ENCODE measurements at regions not wholly inside any gene's neighbourhood (a gene's known extent, or its start where the extent isn't known, plus 50 kb on each side); places are given as distances from the start of the nearest gene placed in this dataset.

DNA sequence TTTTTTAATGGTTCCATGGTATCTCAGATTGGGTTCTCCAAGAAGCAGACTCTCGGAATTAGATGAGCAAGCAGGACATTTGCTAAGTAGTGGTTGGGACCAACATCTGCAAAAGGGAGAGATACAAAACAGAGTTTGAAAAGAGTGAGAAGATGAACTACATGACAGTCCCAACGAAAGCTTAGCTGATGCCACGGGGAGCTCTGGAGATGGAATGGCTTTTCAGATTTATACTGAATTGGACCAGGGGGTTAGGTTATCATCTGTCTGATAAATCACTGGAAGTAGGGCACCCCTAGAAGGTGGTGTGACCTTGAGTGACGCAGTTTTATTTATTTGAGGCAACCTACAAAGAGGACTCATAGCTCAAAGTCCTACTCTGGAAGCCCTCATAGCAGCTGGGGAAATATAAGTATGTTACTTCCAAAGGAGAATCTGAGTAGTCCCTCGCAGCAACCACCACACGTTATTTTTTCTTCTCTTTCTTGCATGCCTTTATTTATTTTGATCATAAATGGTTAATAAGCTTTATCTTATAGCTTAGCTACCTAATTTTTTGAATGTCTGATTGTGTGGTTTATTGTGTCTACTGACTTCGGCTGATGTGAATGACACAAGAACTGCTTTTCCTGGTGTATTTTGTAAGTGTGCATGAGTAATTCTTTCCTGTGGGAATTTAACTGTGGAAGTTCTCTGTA lies 815.4 kb downstream of the SQOR start:
- DNase-seq, result no peak

DNA sequence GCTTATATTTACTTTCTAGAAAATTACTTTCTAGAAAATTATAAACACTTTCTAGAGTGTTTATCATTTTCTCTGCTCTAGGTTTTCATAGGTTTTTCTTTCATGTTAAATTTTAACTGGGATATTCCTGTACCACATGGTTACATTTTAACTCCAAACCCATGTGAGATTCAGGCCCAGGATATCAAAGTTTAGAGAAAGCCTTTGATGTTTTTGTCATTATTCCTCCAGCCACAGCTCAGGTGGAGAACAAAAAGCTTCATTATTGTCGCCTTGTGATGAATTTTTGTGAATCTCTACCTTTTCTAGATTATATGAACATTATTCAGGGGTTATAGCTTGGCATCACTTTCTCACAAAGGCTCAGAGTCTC lies 816.0 kb downstream of the SQOR start:
- no peak for DNase-seq

DNA sequence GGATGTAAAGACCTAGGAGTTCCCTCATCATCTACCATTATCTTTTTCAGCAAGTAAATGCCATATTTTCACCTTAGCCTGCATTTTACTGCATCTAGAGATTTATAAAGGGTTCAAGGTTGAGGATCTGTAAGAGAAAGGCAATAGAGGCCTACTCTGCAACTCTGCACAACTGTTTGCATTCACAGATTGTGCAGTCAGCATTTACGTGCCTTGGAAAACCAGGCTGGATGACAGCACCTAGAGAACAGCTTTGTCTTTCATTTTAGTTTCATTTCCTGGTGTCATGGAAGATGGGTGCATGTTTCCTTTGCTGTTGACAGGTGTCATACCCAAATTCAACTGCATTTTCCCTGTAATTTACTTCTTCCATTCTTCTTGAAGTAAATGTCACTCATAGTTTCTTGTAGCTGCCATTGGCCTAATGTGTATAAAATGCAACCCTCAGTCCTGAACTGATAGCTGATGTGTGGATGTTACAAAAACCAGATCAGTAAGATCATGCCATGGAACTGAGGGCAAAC lies 817.5 kb downstream of the SQOR start:
- DNase-seq, result no peak

DNA sequence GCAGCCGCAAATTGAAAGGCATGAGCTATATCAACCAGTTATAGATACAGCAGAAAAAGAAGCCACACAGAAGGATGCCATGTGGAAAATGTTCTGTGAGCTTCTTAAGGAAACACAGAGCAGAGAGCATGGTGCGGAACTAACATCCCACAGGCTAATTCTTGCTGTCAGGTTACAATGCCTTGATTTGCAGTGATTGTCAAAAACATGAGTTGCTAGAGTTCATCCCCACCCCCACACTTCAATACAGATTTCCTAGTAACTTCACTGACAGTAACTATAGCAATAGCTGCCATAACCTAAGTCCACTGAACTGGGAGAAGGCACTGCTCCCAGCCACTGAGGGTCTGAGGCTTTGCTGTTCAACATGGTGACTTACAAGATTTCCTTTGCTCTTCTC lies 821.6 kb downstream of the SQOR start:
- no peak for DNase-seq

DNA sequence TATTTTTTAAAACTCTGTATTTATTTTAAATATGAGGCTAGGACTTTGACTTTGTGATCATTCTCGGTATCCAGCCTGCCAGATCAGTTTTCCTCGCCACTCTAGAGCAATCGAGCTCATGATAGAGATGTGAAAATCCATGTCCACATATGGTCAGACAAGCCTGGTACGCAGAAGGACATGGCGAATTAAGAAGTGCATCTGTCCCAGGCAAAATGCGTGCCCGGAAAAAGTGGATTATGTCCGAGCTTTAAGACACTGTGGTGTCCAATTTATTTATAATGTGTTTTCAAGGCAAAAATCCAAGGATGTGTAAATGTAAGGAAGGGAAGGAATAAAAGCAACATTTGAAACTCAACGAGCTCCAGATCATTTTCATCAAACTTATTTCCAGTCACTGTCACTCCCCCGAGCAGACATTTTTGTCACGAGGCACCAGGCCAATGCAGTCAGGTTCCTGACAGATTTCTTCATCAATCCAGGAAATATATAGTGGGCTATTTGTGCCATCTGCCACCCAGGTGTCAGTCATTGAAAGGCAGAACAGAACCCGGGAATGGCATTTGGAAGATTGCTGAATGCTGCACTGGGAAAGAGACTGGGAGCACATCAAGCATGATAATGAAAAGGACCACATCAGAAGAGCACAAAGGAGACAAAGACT lies 825.7 kb downstream of the SQOR start:
- no peak for DNase-seq

DNA sequence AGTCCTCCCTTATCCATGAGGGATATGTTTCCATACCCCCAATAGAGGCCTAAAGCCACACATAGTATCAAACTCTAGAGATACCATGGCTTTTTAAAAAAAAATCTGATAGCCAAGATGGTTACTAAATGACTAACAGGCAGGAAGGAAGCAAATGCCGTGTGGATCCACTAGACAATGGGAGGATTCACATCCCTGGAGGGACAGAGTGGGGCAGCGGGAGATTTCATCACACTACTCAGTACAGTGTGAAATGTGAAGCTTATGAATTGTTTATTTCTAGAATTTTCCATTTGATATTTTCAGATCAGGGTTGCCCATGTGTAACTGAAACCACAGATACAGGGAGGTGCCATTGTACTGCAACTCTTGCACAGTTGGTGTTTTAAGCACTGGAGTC lies 826.6 kb downstream of the SQOR start:
- DNase-seq, result no peak

DNA sequence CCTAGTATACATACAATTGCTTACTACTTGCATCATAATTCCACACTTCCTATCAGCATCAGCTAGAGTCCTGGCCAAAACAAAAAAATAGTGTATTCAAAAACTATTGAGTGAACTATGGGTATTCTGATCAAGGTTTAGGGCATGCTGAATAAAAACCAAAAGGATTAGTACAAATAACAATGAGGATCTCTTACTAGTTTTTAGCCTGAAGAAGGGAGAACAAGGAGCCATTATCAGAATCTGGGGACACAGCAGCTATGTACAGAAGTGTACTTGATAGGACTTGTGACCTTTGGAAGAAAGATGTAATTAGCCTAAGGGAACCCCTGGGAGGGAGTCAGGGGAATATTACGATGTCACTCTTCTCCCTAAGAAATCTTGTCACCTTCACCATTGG lies 832.2 kb downstream of the SQOR start:
- no peak for DNase-seq

DNA sequence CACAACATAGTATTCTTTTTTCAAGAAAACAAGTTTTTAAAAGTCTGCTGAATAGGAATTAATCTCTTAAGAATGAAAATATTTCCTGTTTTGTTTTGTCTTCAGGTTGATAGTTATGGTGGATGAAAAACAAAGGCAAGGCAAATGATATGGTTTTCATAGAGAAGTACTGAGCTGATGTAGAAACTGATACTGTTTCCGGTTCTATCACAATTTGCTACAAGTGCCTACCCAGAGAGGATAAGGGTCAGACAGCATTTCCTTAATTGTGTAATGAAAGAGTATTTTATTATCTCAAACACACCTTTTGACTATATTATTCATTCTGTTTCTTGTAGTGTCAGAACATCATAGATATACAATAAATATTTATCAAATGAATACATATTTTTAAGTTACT lies 836.3 kb downstream of the SQOR start:
- DNase-seq, result no peak

DNA sequence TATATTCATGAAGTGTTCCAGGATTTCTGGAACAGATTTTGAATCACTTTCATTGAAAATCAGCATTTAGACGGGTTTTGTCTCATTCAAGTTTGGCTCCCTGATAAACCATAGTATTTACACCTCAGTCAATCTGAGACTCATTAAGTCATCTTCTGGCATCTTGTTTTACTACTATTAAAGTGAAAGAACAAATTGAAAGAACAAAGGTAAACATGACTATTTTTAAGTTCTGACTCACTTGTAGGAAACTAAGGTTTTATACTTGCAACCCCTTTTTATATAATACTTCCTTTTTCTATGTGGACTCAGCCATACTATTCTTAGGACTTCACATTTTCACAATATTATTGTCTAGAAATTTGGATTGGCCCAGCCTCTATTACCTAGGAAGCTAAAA lies 854.4 kb downstream of the SQOR start:
- DNase-seq, result no peak

DNA sequence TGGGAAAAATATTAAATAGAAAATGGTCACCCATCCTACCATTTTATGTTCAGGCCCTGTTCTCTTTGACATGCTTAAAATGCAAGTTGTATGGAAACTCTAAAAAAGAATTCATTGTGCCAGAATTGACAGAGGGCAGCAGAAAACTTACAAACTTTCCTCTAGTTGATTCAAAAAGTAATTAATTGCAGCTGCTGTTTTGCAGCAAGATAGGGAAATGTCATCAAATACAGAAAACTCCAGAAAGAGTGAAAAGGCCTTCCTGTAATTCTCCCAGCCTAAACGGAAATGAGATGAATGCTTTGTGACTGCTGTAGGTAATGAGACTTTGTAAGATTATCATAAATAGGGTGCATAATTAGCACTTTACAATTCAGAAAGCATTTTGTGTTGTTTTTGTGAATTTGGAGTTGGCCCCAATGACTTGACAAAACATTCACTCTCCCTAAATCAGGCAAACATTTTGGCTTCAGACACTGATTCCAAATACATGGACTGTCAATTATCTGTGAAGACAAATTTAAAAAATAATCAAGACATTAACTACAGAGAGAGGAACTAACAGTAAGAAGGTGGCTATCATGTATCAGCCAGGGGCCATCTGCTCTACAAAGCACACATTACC lies 861.8 kb downstream of the SQOR start:
- no peak for DNase-seq

DNA sequence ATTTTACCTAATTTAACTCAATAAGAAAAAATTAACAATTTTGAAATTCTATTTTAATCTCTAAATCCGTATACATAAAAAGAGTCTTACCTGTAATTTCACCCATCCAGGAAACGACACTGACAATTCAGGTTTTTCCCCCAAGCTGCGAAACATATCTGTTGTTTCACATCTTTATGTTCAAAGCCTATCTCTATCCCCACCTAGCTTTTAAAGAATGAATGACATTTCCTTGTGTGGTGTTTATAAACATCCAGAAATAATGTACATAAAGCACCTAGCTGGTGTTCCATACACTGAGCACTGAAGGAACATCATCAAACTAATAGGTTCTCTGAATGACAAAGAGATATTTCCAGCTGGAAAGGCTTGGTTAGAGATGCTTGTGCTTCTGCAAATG lies 867.8 kb downstream of the SQOR start:
- no peak for DNase-seq

DNA sequence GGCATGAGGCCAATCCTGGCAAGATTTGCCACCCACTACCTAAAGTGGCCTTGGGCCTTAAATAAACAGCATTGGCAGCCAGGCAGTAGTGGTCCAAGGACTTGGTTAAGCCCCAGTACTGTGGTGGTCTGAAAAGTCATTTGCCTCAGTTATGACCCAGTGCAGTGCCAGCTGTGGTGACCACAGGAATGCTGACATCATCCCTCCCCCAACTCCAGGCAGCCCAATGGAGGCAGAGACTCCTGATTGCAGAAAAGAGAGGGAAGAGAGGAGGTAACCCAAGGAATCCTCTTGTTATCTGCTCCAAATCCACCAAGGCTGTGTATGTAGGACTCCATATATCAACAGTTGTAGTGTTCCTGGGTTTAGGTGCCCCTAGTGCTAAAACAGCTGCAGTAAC lies 883.6 kb downstream of the SQOR start:
- no peak for DNase-seq

DNA sequence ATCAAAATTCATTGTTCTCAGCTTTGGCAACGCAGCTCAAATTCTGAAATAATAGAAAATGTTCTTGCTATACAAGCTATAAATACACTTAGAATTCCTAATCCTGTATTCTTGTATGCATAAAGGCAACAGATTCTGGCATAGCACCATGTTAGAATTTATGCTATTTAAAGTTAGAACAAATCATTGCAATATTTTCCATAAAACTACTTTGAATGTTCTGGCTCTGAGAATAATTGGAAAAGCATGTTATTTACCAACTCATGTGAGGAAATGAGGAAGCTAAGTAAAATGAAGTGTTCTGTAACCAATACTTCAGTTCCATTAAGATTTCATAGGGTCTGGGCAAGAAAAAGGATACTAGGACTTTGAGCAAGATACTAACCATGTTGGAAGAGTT lies 888.9 kb downstream of the SQOR start:
- no peak for DNase-seq

DNA sequence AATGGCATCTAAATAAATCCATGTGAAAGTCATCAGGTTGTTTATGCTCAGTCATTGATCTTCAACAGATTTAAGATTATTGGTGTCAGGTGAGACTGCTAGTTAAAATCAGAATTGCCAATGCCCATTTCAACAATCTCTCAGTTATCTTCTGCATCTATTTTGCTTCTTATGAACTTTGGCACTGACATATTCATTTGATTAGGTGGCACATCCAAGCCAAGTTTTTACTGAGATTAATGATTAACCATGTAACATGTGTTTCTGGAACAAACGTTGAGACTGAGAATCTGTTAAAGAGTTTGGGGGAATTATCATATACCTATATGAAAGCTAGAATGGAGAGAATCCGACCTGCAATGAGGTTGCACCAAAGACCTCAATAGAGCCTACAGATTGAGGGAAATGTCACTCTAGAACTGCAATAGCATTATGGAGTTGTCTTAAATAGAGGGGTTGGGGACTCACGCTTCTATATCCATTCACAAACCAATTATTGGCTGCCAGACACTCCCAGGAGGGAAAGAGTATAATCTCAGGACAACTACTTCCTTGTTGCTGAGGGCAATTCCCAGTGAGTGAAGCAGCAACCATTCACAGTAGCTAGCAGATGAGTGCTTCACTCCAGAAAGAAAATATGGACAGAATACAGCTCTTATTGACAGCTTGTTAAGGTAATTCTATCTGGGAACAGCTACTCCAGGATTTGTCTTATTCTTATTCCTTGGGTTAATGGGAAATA lies 891.3 kb downstream of the SQOR start:
- no peak for DNase-seq

DNA sequence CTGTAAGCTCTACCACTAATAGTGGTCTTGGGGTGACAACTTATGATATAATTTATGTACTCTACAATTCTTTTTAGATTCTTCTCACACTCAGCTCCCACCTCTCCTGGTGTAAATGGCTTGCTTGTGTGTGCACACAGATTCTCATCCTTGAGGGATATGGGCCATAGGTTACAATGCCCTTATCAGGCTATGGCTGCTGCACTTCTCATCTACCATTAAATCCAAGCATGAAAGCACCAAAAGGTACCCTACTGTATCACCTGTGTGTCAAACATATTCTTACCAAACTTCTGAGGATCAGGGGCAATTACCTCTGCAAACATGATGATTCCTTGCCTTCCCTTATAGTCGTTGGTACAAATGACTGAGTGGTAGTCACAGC lies 891.9 kb downstream of the SQOR start:
- no peak for DNase-seq

DNA sequence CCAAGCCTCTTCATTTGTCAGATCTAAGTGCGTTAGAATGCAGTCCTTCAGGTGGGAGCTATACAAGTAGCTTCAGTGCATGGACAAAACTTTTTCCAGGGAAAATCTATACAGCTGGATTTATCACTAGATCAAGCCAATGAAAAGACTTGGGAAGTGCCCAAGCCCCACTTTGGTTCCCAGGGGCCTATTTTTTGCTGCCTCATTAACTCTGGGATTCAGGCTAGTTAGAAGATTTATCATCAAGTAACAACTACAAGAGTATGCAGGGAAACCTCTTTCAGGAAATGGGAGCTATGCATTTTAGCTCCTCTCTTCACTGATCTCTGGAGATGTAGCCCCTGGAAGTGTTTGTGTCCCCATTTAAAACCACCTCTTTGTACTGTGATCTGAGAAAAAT lies 908.8 kb downstream of the SQOR start:
- DNase-seq, result no peak

DNA sequence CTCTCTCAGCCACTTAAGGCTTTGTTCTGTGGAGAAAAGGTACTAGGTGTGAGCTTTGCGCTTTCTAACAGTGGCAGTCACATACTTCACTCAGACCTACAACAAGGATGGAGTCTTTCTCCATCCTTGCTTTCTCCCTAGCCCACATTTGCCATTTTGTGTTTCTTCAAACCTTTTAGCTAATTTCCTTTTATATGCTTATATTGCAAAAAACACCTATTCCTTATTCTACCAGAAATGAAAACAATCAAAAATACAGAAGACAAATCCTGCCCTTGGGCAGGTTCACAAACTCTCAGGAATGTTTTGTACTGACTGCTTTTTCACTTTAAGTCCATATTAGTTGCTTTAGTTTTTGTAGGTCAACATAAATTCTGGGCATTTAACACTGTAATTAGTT lies 914.2 kb downstream of the SQOR start:
- no peak for DNase-seq

DNA sequence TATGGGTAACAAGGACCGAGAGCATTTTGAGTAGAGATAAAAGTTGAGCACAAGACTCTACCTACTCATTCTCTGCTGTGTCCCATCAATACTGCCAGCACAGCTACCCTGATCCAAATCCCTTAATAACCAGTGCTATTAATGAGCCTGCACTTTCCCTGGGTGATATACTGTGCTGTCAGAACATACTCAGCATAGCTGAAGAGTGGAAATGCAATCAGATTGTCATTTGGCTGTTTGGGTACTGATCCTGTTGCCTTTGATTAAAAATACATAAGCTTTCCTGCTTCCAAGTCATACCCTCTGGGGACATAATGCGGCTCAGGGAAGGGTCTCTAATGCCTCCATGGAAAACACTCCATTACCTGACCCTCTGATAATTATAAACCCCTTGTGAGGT lies 917.5 kb downstream of the SQOR start:
- no peak for DNase-seq

DNA sequence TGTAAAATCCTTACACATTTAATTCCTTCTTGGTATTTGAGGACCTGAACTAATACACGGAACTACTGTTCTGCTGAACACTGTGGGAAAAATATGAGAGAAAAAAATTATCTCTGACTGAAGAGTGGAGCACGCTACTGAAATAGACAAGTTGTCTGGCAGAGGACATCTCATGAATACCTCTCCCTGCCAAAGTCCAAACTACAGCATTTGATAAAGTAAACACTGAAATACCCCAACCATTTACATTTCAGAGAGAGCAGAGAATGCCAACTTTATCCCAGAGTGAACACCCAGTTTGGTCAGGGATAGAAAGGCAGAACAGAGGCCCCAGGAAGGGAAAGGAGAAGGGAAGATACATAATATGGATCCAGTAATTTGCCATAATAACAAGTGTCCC lies 920.7 kb downstream of the SQOR start:
- DNase-seq, result no peak

DNA sequence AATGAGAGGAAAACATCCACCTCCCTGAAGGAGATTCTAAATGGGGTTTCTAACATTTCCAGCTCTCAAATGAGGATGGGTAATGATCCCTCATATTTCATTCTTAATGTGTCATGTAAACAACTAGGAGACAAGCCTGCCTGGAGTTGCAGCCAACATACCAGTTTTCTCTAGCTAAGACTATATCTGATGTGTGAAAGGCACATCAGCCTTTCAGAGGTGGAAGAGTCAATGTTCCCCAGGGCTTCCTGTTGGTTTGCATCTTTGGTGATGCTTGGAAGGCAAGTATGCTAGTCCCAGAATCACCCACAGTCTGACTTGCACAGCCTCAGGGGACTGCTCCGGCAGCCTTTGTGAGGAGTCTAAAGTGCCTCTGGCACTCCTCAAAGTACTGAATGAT lies 921.2 kb downstream of the SQOR start:
- DNase-seq, result no peak

DNA sequence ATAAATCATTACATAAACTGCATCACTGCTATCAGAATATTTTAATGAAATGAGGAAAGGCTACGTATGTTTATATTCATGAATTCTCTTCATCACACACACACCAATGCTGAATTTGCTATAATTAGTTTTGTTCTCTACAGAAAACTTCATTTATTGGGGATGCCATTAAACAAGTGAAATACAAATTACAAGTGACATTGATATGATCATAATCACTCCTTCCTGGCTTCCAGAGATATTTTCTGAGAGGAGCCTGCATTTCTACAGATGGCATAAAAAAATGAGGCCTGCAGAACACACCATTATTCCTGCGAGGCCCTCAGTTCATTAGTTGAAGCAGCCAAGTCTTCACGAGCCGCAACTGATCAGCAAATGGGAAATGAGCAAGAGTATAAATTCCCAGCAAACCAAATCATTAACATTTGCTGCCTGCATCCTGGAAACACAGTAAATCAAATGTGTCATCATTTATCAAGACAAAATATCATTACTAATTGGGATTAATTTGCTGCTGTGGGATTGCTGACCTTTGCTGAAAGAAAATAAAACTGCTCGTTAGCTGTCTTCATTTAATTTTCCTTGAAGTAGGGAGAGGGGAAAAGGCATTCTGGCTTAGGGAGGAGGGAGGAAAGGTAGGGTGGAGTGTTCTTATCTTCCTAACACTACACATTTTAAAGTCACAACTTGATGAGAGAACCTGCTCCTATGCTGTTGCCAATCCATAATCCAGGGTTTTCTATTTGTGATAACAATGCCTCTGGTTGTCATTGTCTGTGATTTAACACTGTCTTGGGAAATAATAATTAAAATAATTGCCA lies 921.9 kb downstream of the SQOR start:
- no peak for DNase-seq

DNA sequence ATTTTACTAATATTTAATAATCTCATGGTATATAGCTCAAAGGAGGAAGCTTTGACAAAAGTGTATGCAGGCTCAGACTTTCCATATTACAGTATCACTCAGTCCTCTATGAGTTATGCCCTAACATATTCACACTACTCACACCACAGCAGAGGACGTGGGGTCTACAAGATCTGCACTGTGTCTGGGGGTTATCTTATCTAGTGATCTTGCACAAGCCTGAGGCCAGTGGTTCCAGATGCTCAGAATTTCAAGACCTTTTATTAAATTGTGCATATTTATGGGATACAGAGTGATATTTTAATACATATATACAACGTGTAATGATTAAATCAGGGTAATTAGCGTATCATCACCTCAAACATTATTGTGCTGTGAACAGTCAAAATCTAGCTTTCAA lies 933.1 kb downstream of the SQOR start:
- no peak for DNase-seq

DNA sequence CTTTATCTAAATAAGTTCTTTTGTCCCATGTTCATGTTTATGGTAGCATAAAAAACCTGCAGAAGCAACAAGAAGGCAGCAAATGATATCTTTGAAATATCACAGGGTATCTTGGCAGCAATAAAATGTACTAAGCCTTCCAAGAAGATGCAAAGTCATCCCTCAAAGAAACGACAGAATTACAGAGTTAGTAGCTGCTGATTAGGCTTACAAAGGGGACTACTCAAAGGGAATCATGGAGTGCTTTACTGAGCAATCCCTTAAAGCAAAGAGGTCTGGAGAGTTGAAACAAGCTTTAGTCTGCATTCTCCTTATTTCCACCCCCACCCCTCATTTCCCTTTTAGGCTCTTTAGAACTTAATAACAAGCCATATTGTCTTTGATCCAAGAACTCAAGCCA lies 935.0 kb downstream of the SQOR start:
- DNase-seq, result no peak
